Activated CD8-positive, alpha-beta memory T cell treated with anti-CD3 and anti-CD28 coated beads, Interleukin-2, amount 50 U/mL, for 24 hours (primary cell): ENCODE measurements at regions not wholly inside any gene's neighbourhood (a gene's known extent, or its start where the extent isn't known, plus 50 kb on each side); places are given as distances from the start of the nearest gene placed in this dataset.
"Not testable (repeated sequence)": the region's sequence is repeated elsewhere in the genome, so short reads cannot be mapped to it uniquely, and the experiment has no call there.

Experiments used
- DNase-seq: peaks from one replicate; pipeline ENCODE4 v3.0.0-alpha.2; 2020; ENCODE audit errors: extremely low read depth

GRCh38 chr14:37988472-37988871, 219.2 kb upstream of the SSTR1 start:
- DNase-seq, result no peak

- no peak for DNase-seq
These were observed 216.7 kb upstream of the SSTR1 start for GRCh38 chr14:37991027-37991426.

- DNase-seq, result no peak
These were observed 215.2 kb upstream of the SSTR1 start for GRCh38 chr14:37992499-37992898.

GRCh38 chr14:37994846-37995372, 212.8 kb upstream of the SSTR1 start:
- no peak for DNase-seq

- DNase-seq, result no peak
These were observed 210.7 kb upstream of the SSTR1 start for GRCh38 chr14:37997017-37997416.

- DNase-seq, result no peak
These were observed 207.4 kb upstream of the SSTR1 start for GRCh38 chr14:38000340-38000739.

GRCh38 chr14:38001501-38001900, 206.2 kb upstream of the SSTR1 start:
- DNase-seq, result no peak

GRCh38 chr14:38003746-38004609, 203.7 kb upstream of the SSTR1 start:
- DNase-seq, result no peak

GRCh38 chr14:38004610-38004879, 203.2 kb upstream of the SSTR1 start:
- no peak for DNase-seq

- not testable (repeated sequence) for DNase-seq
These were observed 196.5 kb upstream of the SSTR1 start for GRCh38 chr14:38011156-38011555.

- DNase-seq, result no peak
These were observed 195.6 kb upstream of the SSTR1 start for GRCh38 chr14:38012056-38012455.

- no peak for DNase-seq
These were observed 191.2 kb upstream of the SSTR1 start for GRCh38 chr14:38016497-38016896.

GRCh38 chr14:38021861-38022260, 185.8 kb upstream of the SSTR1 start:
- no peak for DNase-seq

GRCh38 chr14:38022775-38023174, 184.9 kb upstream of the SSTR1 start:
- no peak for DNase-seq

GRCh38 chr14:38038171-38038570, 169.5 kb upstream of the SSTR1 start:
- DNase-seq, result no peak

GRCh38 chr14:38038986-38039385, 168.7 kb upstream of the SSTR1 start:
- no peak for DNase-seq

GRCh38 chr14:38039496-38039895, 168.2 kb upstream of the SSTR1 start:
- no peak for DNase-seq

- DNase-seq, result no peak
These were observed 167.3 kb upstream of the SSTR1 start for GRCh38 chr14:38040411-38040810.

GRCh38 chr14:38042322-38042721, 165.4 kb upstream of the SSTR1 start:
- DNase-seq, result no peak

GRCh38 chr14:38044710-38045109, 163.0 kb upstream of the SSTR1 start:
- DNase-seq, result no peak

GRCh38 chr14:38045461-38045860, 162.2 kb upstream of the SSTR1 start:
- no peak for DNase-seq

GRCh38 chr14:38046160-38046559, 161.5 kb upstream of the SSTR1 start:
- DNase-seq, result no peak

- no peak for DNase-seq
These were observed 160.4 kb upstream of the SSTR1 start for GRCh38 chr14:38047195-38047902.
